ENCODE measurements at regions not wholly inside any gene's neighbourhood (a gene's known extent, or its start where the extent isn't known, plus 50 kb on each side); places are given as distances from the start of the nearest gene placed in this dataset.

GRCh38 chr21:27464648-27465047 lies 497.8 kb upstream of the ADAMTS5 start:
- 6% methylated on average over 1 of the region's 1 CpG for WGBS (ENCODE audit: insufficient coverage, low coverage, missing lambda C conversion rate)
- Histone ChIP-seq H3K4me2 (ENCODE audit: insufficient read depth, low read length) (no peak overlapping the region), H3K4me3 (no peak overlapping the region), H3K4me1 (replicated peaks in 1 of 2; ENCODE audit: control insufficient read depth in 2 of 2, insufficient read depth in 2 of 2, low read length in 2 of 2) (no peaks in the 10 kb centered on the region), H3K79me2 (ENCODE audit: control insufficient read depth, insufficient read depth, low read length) (no peaks in the 10 kb centered on the region), H3K27me3 (ENCODE audit: control insufficient read depth in 2 of 2, insufficient read depth in 2 of 2, low read length in 2 of 2) (no peaks in the 10 kb centered on the region), H4K20me1 (replicated peaks; ENCODE audit: control insufficient read depth, insufficient read depth, low read length) (no peaks in the 10 kb centered on the region), H3K36me3 (ENCODE audit: control insufficient read depth, insufficient read depth, low read length) (no peaks in the 10 kb centered on the region), H3K27ac (ENCODE audit: extremely low read depth, low read depth, low read length) (no peak overlapping the region), H3K9me1 (ENCODE audit: control insufficient read depth, insufficient read depth, low read length) (no peaks in the 10 kb centered on the region), H3K9ac (ENCODE audit: insufficient read depth in 1 of 2, low read depth in 2 of 2, low read length in 2 of 2) (no peak overlapping the region), H2AFZ (ENCODE audit: low read depth, low read length) (no peak overlapping the region), H3K9me3 (replicated peaks; ENCODE audit: control insufficient read depth, insufficient read depth, low read depth, low read length) (no peaks in the 10 kb centered on the region)
- DNase-seq (ENCODE audit: extremely low read depth in 1 of 4, low spot score in 3 of 4): no peak
- intact Hi-C loops (cut with micrococcal nuclease) (no loop called here), in situ Hi-C loops (cut with MboI) (no loop called here)
- ChIA-PET CTCF (ENCODE audit: low intra/inter-chr PET ratio) (no interaction called here), POLR2A (no interaction called here)
- no peak for FAIRE-seq
- ATAC-seq: no peak
- TF ChIP-seq POLR2AphosphoS5 (IDR thresholded peaks at IDR 0.05; ENCODE audit: control insufficient read depth, insufficient read depth, low read depth, low read length): no peak
- TF ChIP-seq PHB2 (IDR thresholded peaks at IDR 0.05; ENCODE audit: low read depth): no peak
- BruUV-seq (replicated peaks): no TSS peak

GRCh38 chr21:27462726-27463125 lies 495.8 kb upstream of the ADAMTS5 start:
- H3K36me3 ChIP-seq (ENCODE audit: control insufficient read depth, insufficient read depth, low read length): no peaks in the 10 kb centered on the region
- no peaks in the 10 kb centered on the region for H3K9me1 ChIP-seq (ENCODE audit: control insufficient read depth, insufficient read depth, low read length)
- H3K27ac ChIP-seq (ENCODE audit: extremely low read depth, low read depth, low read length): no peak overlapping the region
- no peak overlapping the region for H2AFZ ChIP-seq (ENCODE audit: low read depth, low read length)
- ChIA-PET POLR2A (interaction anchor here (0.6 kb wide), 1 partner anchor 623 kb away, joined by 3 read pairs; no protein-coding TSS in a partner anchor), CTCF (ENCODE audit: low intra/inter-chr PET ratio) (no interaction called here)
- TF ChIP-seq SREBF2 (CRISPR knock-in tag; IDR thresholded peaks at IDR 0.05): no peak
- TF ChIP-seq ZNF274 (IDR thresholded peaks at IDR 0.05; ENCODE audit: borderline replicate concordance, low read depth, low read length): no peak
- TF ChIP-seq BRD9 (IDR thresholded peaks at IDR 0.05; ENCODE audit: low read depth, partially characterized antibody): no peak
- TF ChIP-seq TFE3 (CRISPR knock-in tag; IDR thresholded peaks at IDR 0.05): no peak
- no peak for TF ChIP-seq ZBTB43 (CRISPR knock-in tag; IDR thresholded peaks at IDR 0.05)
- no peak for TF ChIP-seq CBFA2T3 (IDR thresholded peaks at IDR 0.05)
- no peak for TF ChIP-seq PHB2 (IDR thresholded peaks at IDR 0.05; ENCODE audit: low read depth)
- TF ChIP-seq RFX7 (CRISPR knock-in tag; IDR thresholded peaks at IDR 0.05): no peak
- no peak for TF ChIP-seq FOXO4 (CRISPR knock-in tag; IDR thresholded peaks at IDR 0.05)
- TF ChIP-seq MYBL2 (IDR thresholded peaks at IDR 0.05; ENCODE audit: low read depth): no peak
- TF ChIP-seq MYBL2 (CRISPR knock-in tag; IDR thresholded peaks at IDR 0.05; ENCODE audit: borderline replicate concordance): no peak
- DNase-seq (ENCODE audit: extremely low read depth in 1 of 4, low spot score in 3 of 4) (no peak), FAIRE-seq (no peak), ATAC-seq (no peak)
- no peaks in the 10 kb centered on the region for H3K9me3 ChIP-seq (replicated peaks; ENCODE audit: control insufficient read depth, insufficient read depth, low read depth, low read length)
- no peaks in the 10 kb centered on the region for H3K79me2 ChIP-seq (ENCODE audit: control insufficient read depth, insufficient read depth, low read length)
- in situ Hi-C loops (cut with MboI): no loop called here
- no TSS peak for BruUV-seq (replicated peaks)
- no peak overlapping the region for H3K4me2 ChIP-seq (ENCODE audit: insufficient read depth, low read length)
- no peak overlapping the region for H3K4me3 ChIP-seq
- H3K4me1 ChIP-seq (replicated peaks in 1 of 2; ENCODE audit: control insufficient read depth in 2 of 2, insufficient read depth in 2 of 2, low read length in 2 of 2): no peaks in the 10 kb centered on the region
- 0% methylated on average over 2 of the region's 2 CpGs for WGBS (ENCODE audit: insufficient coverage, low coverage, missing lambda C conversion rate)
- no peak overlapping the region for H3K9ac ChIP-seq (ENCODE audit: insufficient read depth in 1 of 2, low read depth in 2 of 2, low read length in 2 of 2)
- H4K20me1 ChIP-seq (replicated peaks; ENCODE audit: control insufficient read depth, insufficient read depth, low read length): no peaks in the 10 kb centered on the region
- no peaks in the 10 kb centered on the region for H3K27me3 ChIP-seq (ENCODE audit: control insufficient read depth in 2 of 2, insufficient read depth in 2 of 2, low read length in 2 of 2)
- intact Hi-C loops (cut with micrococcal nuclease): no loop called here
